ENCODE measurements at regions not wholly inside any gene's neighbourhood (a gene's known extent, or its start where the extent isn't known, plus 50 kb on each side); places are given as distances from the start of the nearest gene placed in this dataset.

- no peak for DNase-seq (ENCODE audit: low spot score)
These were observed 80.4 kb downstream of the MICALL2 start for GRCh38 chr7:1378610-1379601.

- DNase-seq (ENCODE audit: low spot score): no peak
These were observed 78.9 kb downstream of the MICALL2 start for GRCh38 chr7:1380231-1380815.

- no peak for DNase-seq (ENCODE audit: low spot score)
These were observed 78.3 kb downstream of the MICALL2 start for GRCh38 chr7:1380821-1381580.

GRCh38 chr7:1382553-1383397 lies 76.5 kb downstream of the MICALL2 start:
- no peak for DNase-seq (ENCODE audit: low spot score)

- DNase-seq (ENCODE audit: low spot score): no peak
These were observed 75.7 kb downstream of the MICALL2 start for GRCh38 chr7:1383398-1384112.

GRCh38 chr7:1384113-1384415 lies 75.2 kb downstream of the MICALL2 start:
- no peak for DNase-seq (ENCODE audit: low spot score)

Data from pons (tissue), 1 donor.